GM13977 (cell line): ENCODE measurements at regions not wholly inside any gene's neighbourhood (a gene's known extent, or its start where the extent isn't known, plus 50 kb on each side); places are given as distances from the start of the nearest gene placed in this dataset.

ENCODE experiments used
- DNase-seq: peaks from one replicate; pipeline ENCODE4 v3.0.0; 2012; ENCODE audit warnings: low spot score
- in situ Hi-C: fragments of 300-500 bp; cut with MboI; formaldehyde crosslinking; loops from one replicate; pipeline ENCODE4 v1.12.0; 2022; ENCODE audit warnings: low sequenced_read_pairs, low pct_unique_long_range_greater_than_20kb, mixed read lengths, inconsistent platforms; ENCODE audit not compliant: unreplicated experiment
- TF ChIP-seq, protein P1 (sequence below): IDR thresholded peaks from 2 replicates; pipeline ENCODE4 v1.5.1; 2012; ENCODE audit warnings: mild to moderate bottlenecking, control low read depth; ENCODE audit not compliant: insufficient read depth; ENCODE audit errors: extremely low read depth, missing control alignments

DNA sequence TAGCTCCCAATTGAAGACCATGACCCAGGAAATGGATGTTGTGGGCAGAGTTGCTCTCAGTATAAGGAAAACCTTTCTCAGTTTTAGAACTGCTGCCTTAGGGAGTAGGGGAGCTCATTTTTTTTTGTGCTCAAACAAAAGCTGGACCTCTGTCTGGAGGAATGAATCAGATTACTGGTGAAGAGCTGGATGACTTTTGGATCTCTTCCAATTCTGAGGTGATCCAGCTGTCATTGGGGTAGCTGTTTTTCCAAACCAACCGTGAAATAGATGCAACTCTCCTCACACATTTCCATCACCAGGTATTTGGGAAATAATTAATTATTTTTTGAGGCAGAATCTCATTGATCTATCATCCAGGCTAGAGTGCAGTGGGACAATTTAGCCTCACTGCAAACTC, 251.3 kb upstream of the PLET1 start:
- in situ Hi-C loops = no loop called here
- DNase-seq = no peak
- TF ChIP-seq, protein P1, sequence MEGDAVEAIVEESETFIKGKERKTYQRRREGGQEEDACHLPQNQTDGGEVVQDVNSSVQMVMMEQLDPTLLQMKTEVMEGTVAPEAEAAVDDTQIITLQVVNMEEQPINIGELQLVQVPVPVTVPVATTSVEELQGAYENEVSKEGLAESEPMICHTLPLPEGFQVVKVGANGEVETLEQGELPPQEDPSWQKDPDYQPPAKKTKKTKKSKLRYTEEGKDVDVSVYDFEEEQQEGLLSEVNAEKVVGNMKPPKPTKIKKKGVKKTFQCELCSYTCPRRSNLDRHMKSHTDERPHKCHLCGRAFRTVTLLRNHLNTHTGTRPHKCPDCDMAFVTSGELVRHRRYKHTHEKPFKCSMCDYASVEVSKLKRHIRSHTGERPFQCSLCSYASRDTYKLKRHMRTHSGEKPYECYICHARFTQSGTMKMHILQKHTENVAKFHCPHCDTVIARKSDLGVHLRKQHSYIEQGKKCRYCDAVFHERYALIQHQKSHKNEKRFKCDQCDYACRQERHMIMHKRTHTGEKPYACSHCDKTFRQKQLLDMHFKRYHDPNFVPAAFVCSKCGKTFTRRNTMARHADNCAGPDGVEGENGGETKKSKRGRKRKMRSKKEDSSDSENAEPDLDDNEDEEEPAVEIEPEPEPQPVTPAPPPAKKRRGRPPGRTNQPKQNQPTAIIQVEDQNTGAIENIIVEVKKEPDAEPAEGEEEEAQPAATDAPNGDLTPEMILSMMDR = no peak

DNA sequence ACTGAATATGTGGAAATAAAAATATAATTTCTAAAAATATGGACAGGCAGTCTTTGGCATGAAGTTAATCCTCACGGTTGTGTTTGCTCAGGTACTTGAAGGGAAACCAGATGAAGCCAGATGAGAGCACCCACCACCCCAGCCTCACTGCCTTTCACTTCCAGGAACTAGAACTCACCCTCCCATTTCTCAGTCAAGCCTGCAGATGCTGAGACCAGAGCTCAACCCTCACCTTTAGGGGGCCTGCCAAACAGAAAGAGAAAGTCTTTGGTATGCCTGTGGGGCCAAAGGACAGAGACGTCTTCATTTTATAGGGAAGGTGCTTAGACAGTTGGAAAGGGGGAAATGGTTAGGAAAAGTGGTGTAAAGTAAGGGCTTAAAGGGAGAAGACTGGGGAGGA, 252.8 kb upstream of the PLET1 start:
- TF ChIP-seq, protein P1 = no peak
- no peak for DNase-seq
- in situ Hi-C loops = no loop called here

DNA sequence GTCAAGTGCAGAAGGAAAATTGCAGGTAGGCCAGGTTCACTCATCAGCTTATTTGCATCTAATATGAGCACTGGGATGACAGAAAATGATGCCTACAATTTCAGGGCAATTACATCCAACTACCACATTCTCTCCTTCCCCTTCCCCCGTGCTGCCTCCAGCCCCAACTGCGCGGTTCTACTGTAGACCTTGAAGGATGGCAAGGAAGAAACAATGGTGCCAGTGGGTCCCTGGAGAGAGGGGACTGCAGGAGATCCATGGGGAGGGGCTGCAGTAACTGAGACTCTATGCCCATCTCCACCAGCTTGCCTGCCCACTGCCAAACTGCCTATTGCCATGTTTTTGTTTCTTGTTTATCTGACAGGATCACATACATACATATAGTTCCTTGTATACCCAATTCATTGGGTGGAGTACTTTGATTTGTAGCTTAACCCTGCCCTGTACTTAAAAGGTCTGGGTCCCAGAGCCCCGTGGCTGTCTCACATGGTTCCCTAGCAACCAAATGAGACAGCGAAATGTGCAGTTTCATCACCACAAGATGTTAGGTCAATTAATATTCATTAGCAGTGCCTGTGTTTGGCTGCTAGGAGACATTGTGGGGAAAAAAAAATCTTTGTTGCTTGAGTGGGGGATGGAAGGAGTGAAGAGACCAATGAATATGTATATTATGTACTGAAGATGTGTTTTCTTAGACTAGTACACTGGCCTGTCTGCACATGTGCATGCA, 253.5 kb upstream of the PLET1 start:
- TF ChIP-seq, protein P1 = no peak
- no peak for DNase-seq
- in situ Hi-C loops = no loop called here

DNA sequence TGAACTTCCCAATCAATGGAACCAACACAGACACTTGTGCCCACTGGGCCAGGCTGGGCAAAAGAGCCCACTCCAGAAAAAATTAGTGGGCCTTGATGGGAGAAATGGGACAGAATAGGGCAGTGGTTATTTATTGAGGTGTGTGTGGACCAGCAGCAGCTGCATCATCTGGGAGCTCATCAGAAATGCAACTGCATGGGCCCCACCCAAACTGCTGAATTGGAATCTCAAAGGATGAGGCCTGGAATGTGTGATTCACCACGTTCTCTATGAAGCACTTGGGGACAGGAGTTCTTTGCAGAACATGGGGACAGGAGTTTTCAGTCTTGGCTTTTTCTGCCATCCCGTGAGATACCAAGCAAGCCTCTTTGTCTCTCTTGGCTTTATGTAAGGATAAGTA, 255.6 kb upstream of the PLET1 start:
- TF ChIP-seq, protein P1 = no peak
- in situ Hi-C loops = no loop called here
- no peak for DNase-seq

DNA sequence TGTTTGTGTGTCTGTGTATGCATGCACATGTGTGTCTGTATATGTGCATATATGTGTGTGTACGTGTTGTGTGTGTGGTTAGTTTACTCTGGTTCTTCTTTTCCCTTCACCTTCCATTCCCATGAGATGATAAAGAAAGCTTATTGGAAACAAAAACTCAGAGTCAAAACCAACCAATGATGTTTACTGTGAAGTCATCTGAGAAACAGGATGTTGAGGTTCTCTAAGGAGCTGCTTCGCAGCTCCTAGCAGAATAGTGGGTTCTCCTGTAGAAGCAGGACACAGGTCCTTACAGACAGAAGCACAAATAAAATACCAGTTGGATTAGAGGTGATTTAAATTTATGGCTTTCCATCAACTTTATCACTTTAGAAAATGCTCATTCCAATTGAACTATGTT, 256.1 kb upstream of the PLET1 start:
- in situ Hi-C loops = no loop called here
- TF ChIP-seq, protein P1 = no peak
- no peak for DNase-seq

DNA sequence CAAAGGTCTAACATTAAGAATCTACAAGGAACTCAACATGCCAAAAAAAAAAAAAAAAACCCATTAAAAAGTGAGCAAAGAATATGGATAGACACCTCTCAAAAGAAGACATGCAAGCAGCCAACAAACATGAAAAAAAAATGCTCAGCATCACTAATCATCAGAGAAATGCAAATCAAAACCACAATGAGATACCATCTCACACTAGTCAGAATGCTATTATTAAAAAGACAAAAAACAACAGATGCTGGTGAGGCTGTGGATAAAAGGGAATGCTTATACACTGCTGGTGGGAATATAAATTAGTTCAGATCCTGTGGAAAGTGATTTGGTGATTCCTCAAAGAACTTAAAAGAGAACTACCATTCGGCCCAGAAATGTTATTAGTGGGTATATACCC, 257.7 kb upstream of the PLET1 start:
- TF ChIP-seq, protein P1 = no peak
- no peak for DNase-seq
- in situ Hi-C loops = no loop called here
